ENCODE measurements at regions not wholly inside any gene's neighbourhood (a gene's known extent, or its start where the extent isn't known, plus 50 kb on each side); places are given as distances from the start of the nearest gene placed in this dataset.

GRCh38 chr14:83548061-83548839 lies 1981.7 kb upstream of the FLRT2 start:
- ChIA-PET POLR2A (no interaction called here), CTCF (no interaction called here)
- no peaks in the 10 kb centered on the region for H3K36me3 Mint-ChIP-seq (ENCODE audit: insufficient read depth, unreplicated experiment)
- no peaks in the 10 kb centered on the region for H3K9me3 Mint-ChIP-seq (ENCODE audit: unreplicated experiment)
- Histone ChIP-seq H3K4me3 (ENCODE audit: low read depth, low read length) (no peak overlapping the region), H3K4me1 (no peaks in the 10 kb centered on the region), H3K9me3 (no peaks in the 10 kb centered on the region), H3K36me3 (ENCODE audit: control insufficient read depth, insufficient read depth, low read length) (no peaks in the 10 kb centered on the region), H3K27me3 (replicated peaks; ENCODE audit: control insufficient read depth, insufficient read depth, low read length) (no peaks in the 10 kb centered on the region)
- TF ChIP-seq, protein P1, sequence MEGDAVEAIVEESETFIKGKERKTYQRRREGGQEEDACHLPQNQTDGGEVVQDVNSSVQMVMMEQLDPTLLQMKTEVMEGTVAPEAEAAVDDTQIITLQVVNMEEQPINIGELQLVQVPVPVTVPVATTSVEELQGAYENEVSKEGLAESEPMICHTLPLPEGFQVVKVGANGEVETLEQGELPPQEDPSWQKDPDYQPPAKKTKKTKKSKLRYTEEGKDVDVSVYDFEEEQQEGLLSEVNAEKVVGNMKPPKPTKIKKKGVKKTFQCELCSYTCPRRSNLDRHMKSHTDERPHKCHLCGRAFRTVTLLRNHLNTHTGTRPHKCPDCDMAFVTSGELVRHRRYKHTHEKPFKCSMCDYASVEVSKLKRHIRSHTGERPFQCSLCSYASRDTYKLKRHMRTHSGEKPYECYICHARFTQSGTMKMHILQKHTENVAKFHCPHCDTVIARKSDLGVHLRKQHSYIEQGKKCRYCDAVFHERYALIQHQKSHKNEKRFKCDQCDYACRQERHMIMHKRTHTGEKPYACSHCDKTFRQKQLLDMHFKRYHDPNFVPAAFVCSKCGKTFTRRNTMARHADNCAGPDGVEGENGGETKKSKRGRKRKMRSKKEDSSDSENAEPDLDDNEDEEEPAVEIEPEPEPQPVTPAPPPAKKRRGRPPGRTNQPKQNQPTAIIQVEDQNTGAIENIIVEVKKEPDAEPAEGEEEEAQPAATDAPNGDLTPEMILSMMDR (IDR thresholded peaks at IDR 0.05; ENCODE audit: insufficient read depth in 1 of 2, low read depth in 1 of 2, low read length in 1 of 2, severe bottlenecking in 1 of 2, unreplicated experiment in 1 of 2), result no peak
- no TSS peak for BruUV-seq (replicated peaks)
- peaks cover 3% of the 10 kb centered on the region for H3K27me3 Mint-ChIP-seq (ENCODE audit: insufficient read depth, unreplicated experiment)
- no peak for DNase-seq
- H3K27ac Mint-ChIP-seq (ENCODE audit: unreplicated experiment), result no peak overlapping the region
- intact Hi-C loops (cut with micrococcal nuclease; ENCODE audit: unreplicated experiment), result no loop called here
- H3K4me1 Mint-ChIP-seq (ENCODE audit: low read depth, unreplicated experiment), result no peaks in the 10 kb centered on the region
- H3K4me3 Mint-ChIP-seq (ENCODE audit: unreplicated experiment), result no peak overlapping the region

- Mint-ChIP-seq H3K27ac (ENCODE audit: unreplicated experiment) (no peak overlapping the region), H3K4me1 (ENCODE audit: low read depth, unreplicated experiment) (no peaks in the 10 kb centered on the region), H3K36me3 (ENCODE audit: insufficient read depth, unreplicated experiment) (no peaks in the 10 kb centered on the region), H3K27me3 (ENCODE audit: insufficient read depth, unreplicated experiment) (no peaks in the 10 kb centered on the region), H3K4me3 (ENCODE audit: unreplicated experiment) (no peak overlapping the region), H3K9me3 (ENCODE audit: unreplicated experiment) (no peaks in the 10 kb centered on the region)
- no TSS peak for BruUV-seq (replicated peaks)
- DNase-seq, result no peak
- CTCF ChIA-PET, result no interaction called here
- Histone ChIP-seq H3K4me1 (no peaks in the 10 kb centered on the region), H3K36me3 (ENCODE audit: control insufficient read depth, insufficient read depth, low read length) (no peaks in the 10 kb centered on the region), H3K9me3 (no peaks in the 10 kb centered on the region), H3K27me3 (replicated peaks; ENCODE audit: control insufficient read depth, insufficient read depth, low read length) (no peaks in the 10 kb centered on the region), H3K4me3 (ENCODE audit: low read depth, low read length) (no peak overlapping the region)
- POLR2A ChIA-PET, result no interaction called here
- intact Hi-C loops (cut with micrococcal nuclease; ENCODE audit: unreplicated experiment), result no loop called here
- TF ChIP-seq, protein P1 (IDR thresholded peaks at IDR 0.05; ENCODE audit: insufficient read depth in 1 of 2, low read depth in 1 of 2, low read length in 1 of 2, severe bottlenecking in 1 of 2, unreplicated experiment in 1 of 2), result no peak
These were observed 1973.9 kb upstream of the FLRT2 start for GRCh38 chr14:83556065-83556464.

DNA sequence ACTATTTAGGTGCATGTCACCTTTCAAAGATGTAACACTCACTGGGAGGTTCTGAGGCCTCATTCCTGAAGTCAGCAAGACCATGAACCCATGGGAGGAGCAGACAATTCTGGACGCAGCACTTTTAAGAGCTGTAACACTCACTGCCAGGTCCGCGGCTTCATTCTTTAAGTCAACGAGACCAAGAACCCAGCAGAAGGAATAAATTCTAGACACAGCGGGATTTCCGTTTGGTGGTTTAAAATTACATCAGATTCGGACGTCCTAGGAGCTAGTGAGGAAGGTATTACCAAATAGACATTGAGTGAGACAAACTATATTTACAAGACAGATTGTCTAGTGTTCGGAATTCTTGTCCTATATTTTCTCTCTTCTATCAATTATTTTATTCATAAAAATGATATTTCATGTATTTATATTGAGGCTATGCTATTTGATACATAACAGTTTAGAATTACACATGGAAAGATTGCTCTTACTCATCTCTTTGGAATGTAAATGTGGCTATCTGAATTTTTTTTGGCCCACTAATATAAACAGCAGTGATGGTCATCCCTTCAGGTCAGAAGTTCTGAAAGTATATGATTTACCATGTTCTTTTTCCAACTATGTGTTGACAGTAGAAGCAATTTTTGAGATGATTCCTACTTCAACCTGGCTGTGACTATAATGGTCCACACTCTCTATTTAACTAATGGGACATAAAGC lies 1973.0 kb upstream of the FLRT2 start:
- POLR2A ChIA-PET, result no interaction called here
- intact Hi-C loops (cut with micrococcal nuclease; ENCODE audit: unreplicated experiment), result no loop called here
- Histone ChIP-seq H3K9me3 (no peaks in the 10 kb centered on the region), H3K4me3 (ENCODE audit: low read depth, low read length) (no peak overlapping the region), H3K36me3 (ENCODE audit: control insufficient read depth, insufficient read depth, low read length) (no peaks in the 10 kb centered on the region), H3K27me3 (replicated peaks; ENCODE audit: control insufficient read depth, insufficient read depth, low read length) (no peaks in the 10 kb centered on the region), H3K4me1 (no peaks in the 10 kb centered on the region)
- Mint-ChIP-seq H3K36me3 (ENCODE audit: insufficient read depth, unreplicated experiment) (no peaks in the 10 kb centered on the region), H3K9me3 (ENCODE audit: unreplicated experiment) (no peaks in the 10 kb centered on the region), H3K27me3 (ENCODE audit: insufficient read depth, unreplicated experiment) (no peaks in the 10 kb centered on the region), H3K4me1 (ENCODE audit: low read depth, unreplicated experiment) (no peaks in the 10 kb centered on the region), H3K27ac (ENCODE audit: unreplicated experiment) (no peak overlapping the region), H3K4me3 (ENCODE audit: unreplicated experiment) (no peak overlapping the region)
- DNase-seq, result no peak
- TF ChIP-seq, protein P1 (IDR thresholded peaks at IDR 0.05; ENCODE audit: insufficient read depth in 1 of 2, low read depth in 1 of 2, low read length in 1 of 2, severe bottlenecking in 1 of 2, unreplicated experiment in 1 of 2), result no peak
- no TSS peak for BruUV-seq (replicated peaks)
- CTCF ChIA-PET, result no interaction called here

Data from Caco-2 (cell line).